K562 (cell line): ENCODE measurements at regions not wholly inside any gene's neighbourhood (a gene's known extent, or its start where the extent isn't known, plus 50 kb on each side); places are given as distances from the start of the nearest gene placed in this dataset.

Source experiments
- ATAC-seq: fragments of 200-7000 bp; cut with Tn5 transposase; 3 replicates; pipeline ENCODE4 v1.9.1; 2020; ENCODE audit warnings: moderate library complexity
- BruUV-seq: library from RNA; stranded (reverse); fragments of 400-500 nt; replicated peaks from 2 replicates; lab custom pipeline; 2021; lab: Mats Ljungman, UMichigan
- CTCF ChIA-PET: fragments of 300-600 bp; formaldehyde crosslinking; extraction: SDS; loops from one replicate; lab custom pipeline; 2021; ENCODE audit warnings: low intra/inter-chr PET ratio; lab: Yijun Ruan, JAX
- POLR2A ChIA-PET: fragments of 300-600, 350-650 bp; sonication (Branson Sonifier 250); formaldehyde crosslinking; extraction: SDS; loops from one replicate; lab custom pipeline; 2021; ENCODE audit warnings: antibody characterized with exemption, inconsistent platforms; lab: Yijun Ruan, JAX
- DNase-seq, 4 experiments: peaks; one replicate each; pipeline versions ENCODE4 v3.0.0 to v3.0.0-alpha.2; 2011 to 2018; ENCODE audit warnings: low spot score in 3 of 4, mixed read lengths in 3 of 4; ENCODE audit errors: extremely low read depth in 1 of 4
- FAIRE-seq: peaks from 2 replicates; lab custom pipeline; 2011; peaks lifted over from hg19 to GRCh38; lab: Jason Lieb, UNC
- H2AFZ ChIP-seq: 2 replicates; pipeline ENCODE4 v1.6.0; 2011; ENCODE audit warnings: low read depth, low read length, control low read depth, inconsistent platforms
- H3K27ac ChIP-seq: fragments of 200-600 bp; 3 replicates; pipeline ENCODE4 v1.8.0; 2011; ENCODE audit warnings: low read depth, mild to moderate bottlenecking, control low read depth, inconsistent platforms, low read length, moderate library complexity, mixed read lengths; ENCODE audit errors: extremely low read depth
- H3K27me3 ChIP-seq, 2 experiments: fragments of 300-600 bp in 1 of 2; 2 replicates in 1 of 2; 3 replicates in 1 of 2; pipeline versions ENCODE4 v1.6.0 to v1.8.0; 2011; ENCODE audit warnings: inconsistent platforms in 2 of 2, low read length in 2 of 2, mild to moderate bottlenecking in 1 of 2, mixed read lengths in 1 of 2, moderate library complexity in 1 of 2; ENCODE audit not compliant: control insufficient read depth in 2 of 2, insufficient read depth in 2 of 2
- H3K36me3 ChIP-seq: fragments of 300-600 bp; 3 replicates; pipeline ENCODE4 v1.8.0; 2011; ENCODE audit warnings: mild to moderate bottlenecking, low read length, inconsistent platforms; ENCODE audit not compliant: control insufficient read depth, insufficient read depth
- H3K4me1 ChIP-seq, 2 experiments: fragments of 200-600 bp in 1 of 2; replicated peaks in 1 of 2; 2 replicates in 1 of 2; 3 replicates in 1 of 2; pipeline versions ENCODE4 v1.5.1 to v1.8.0; 2011; ENCODE audit warnings: inconsistent platforms in 2 of 2, low read length in 2 of 2, mild to moderate bottlenecking in 1 of 2, mixed read lengths in 1 of 2, moderate library complexity in 1 of 2; ENCODE audit not compliant: control insufficient read depth in 2 of 2, insufficient read depth in 2 of 2
- H3K4me2 ChIP-seq: 2 replicates; pipeline ENCODE4 v1.6.1; 2011; ENCODE audit warnings: low read length, control low read depth, inconsistent platforms, mixed read lengths; ENCODE audit not compliant: insufficient read depth
- H3K4me3 ChIP-seq: fragments of 200-600 bp; sonication (generic), shearing (Covaris generic); 2 replicates; pipeline ENCODE4 v1.5.1; 2016; ENCODE audit warnings: control low read depth, inconsistent platforms
- H3K79me2 ChIP-seq: fragments of 200-600 bp; 3 replicates; pipeline ENCODE4 v1.8.0; 2011; ENCODE audit warnings: low read length, inconsistent platforms; ENCODE audit not compliant: control insufficient read depth, insufficient read depth
- H3K9ac ChIP-seq, 2 experiments: 2 replicates each; pipeline versions ENCODE4 v1.6.0 to v1.6.1; 2011; ENCODE audit warnings: low read depth in 2 of 2, low read length in 2 of 2, control low read depth in 1 of 2, inconsistent platforms in 1 of 2, mild to moderate bottlenecking in 1 of 2, mixed read lengths in 1 of 2; ENCODE audit not compliant: insufficient read depth in 1 of 2
- H3K9me1 ChIP-seq: one replicate; pipeline ENCODE4 v1.6.0; 2011; ENCODE audit warnings: inconsistent platforms, mild to moderate bottlenecking, low read length, moderate library complexity; ENCODE audit not compliant: control insufficient read depth, insufficient read depth
- H3K9me3 ChIP-seq: replicated peaks from 2 replicates; pipeline ENCODE4 v1.5.1; 2011; ENCODE audit warnings: low read depth, low read length, inconsistent platforms; ENCODE audit not compliant: control insufficient read depth, insufficient read depth
- H4K20me1 ChIP-seq: replicated peaks from 2 replicates; pipeline ENCODE4 v1.6.1; 2011; ENCODE audit warnings: low read length, inconsistent platforms, mixed read lengths; ENCODE audit not compliant: control insufficient read depth, insufficient read depth
- BRCA1 ChIP-seq, 2 experiments: fragments of 450-650 bp in 1 of 2; sonication (generic) in 1 of 2; formaldehyde crosslinking in 1 of 2; IDR thresholded peaks; 2 replicates each; pipeline versions ENCODE4 v1.5.0 to v1.6.1; 2017 to 2020; ENCODE audit warnings: mild to moderate bottlenecking in 1 of 2, missing genetic modification reagents in 1 of 2
- ESRRA ChIP-seq: fragments of 450-650 bp; IDR thresholded peaks from 2 replicates; pipeline ENCODE4 v1.6.1; 2014; ENCODE audit warnings: low read depth, mild to moderate bottlenecking, moderate library complexity, borderline replicate concordance
- HDAC1 ChIP-seq, 2 experiments: fragments of 450-650 bp; IDR thresholded peaks; 2 replicates each; pipeline ENCODE4 v1.6.1; 2016 to 2017; ENCODE audit warnings: inconsistent platforms in 1 of 2, mild to moderate bottlenecking in 1 of 2, moderate library complexity in 1 of 2
- RFX5 ChIP-seq: IDR thresholded peaks from 2 replicates; pipeline ENCODE4 v1.6.1; 2011; ENCODE audit warnings: low read depth, mild to moderate bottlenecking, improper control_type of control experiment, low read length
- SAP30 ChIP-seq: fragments of 200-600 bp; sonication (generic); IDR thresholded peaks from 2 replicates; pipeline ENCODE4 v1.6.1; 2012; ENCODE audit warnings: borderline replicate concordance, low read depth, mild to moderate bottlenecking, moderate library complexity, low read length, control low read depth, inconsistent platforms; ENCODE audit not compliant: insufficient read depth, poor library complexity, severe bottlenecking
- SMARCE1 ChIP-seq: fragments of 450-650 bp; IDR thresholded peaks from 2 replicates; pipeline ENCODE4 v1.7.1; 2016; ENCODE audit warnings: mild to moderate bottlenecking
- SNRNP70 ChIP-seq: fragments of 200-400 bp; formaldehyde crosslinking; optimal IDR thresholded peaks from 2 replicates; pipeline ENCODE3; 2017; ENCODE audit warnings: low read depth, low read length
- SRSF7 ChIP-seq: fragments of 200-400 bp; formaldehyde crosslinking; optimal IDR thresholded peaks from 2 replicates; pipeline ENCODE3; 2017; ENCODE audit warnings: mild to moderate bottlenecking, low read depth, low read length
- THAP12 ChIP-seq: fragments of 250-450 bp; sonication (Bioruptor Pico); IDR thresholded peaks from 2 replicates; pipeline ENCODE4 v1.9.0; 2021; ENCODE audit warnings: mild to moderate bottlenecking, inconsistent platforms
- XRCC3 ChIP-seq: fragments of 450-650 bp; IDR thresholded peaks from 2 replicates; pipeline ENCODE4 v1.6.1; 2017; ENCODE audit warnings: mild to moderate bottlenecking, moderate library complexity
- ZNF311 ChIP-seq: fragments of 250-450 bp; sonication (Bioruptor Pico); IDR thresholded peaks from 2 replicates; pipeline ENCODE4 v1.4.0; 2020; ENCODE audit warnings: mild to moderate bottlenecking, moderate library complexity
- WGBS: fragments of 100-300 bp; shearing (Covaris generic); methylation state at CpG from one replicate; pipeline ENCODE4 v1.1.6; 2016; ENCODE audit warnings: low coverage, mixed read lengths; ENCODE audit not compliant: insufficient coverage; ENCODE audit errors: missing lambda C conversion rate; 5-methylcytosine and 5-hydroxymethylcytosine counted together
- in situ Hi-C: fragments of 300-500 bp; cut with MboI; formaldehyde crosslinking; loops from 4 replicates; pipeline ENCODE4 v1.15.0; 2018; ENCODE audit warnings: inconsistent platforms, mixed read lengths
- intact Hi-C: fragments of 100-400 bp; cut with micrococcal nuclease; formaldehyde crosslinking; loops from 2 replicates; pipeline ENCODE4 v1.14.2; 2022

- DNase-seq (no peak), ATAC-seq (no peak), FAIRE-seq (no peak)
- ChIA-PET POLR2A (no interaction called here), CTCF (no interaction called here)
- H3K4me1 ChIP-seq, result peaks cover 0 to 4% of the 10 kb centered on the region in 2 experiments; a peak in 1 of 5 replicates
- BruUV-seq, result no TSS peak
- no peaks in the 10 kb centered on the region for H3K9me3 ChIP-seq
- intact Hi-C loops, result no loop called here
- in situ Hi-C loops, result no loop called here
- no peak overlapping the region for H3K4me2 ChIP-seq
- no peaks in the 10 kb centered on the region for H3K79me2 ChIP-seq
- no peaks in the 10 kb centered on the region for H3K9me1 ChIP-seq
- no peak for TF ChIP-seq RFX5
- no peak for TF ChIP-seq ZNF311
- no peak for TF ChIP-seq XRCC3
- no peak overlapping the region for H3K4me3 ChIP-seq
- no peak overlapping the region for H3K27ac ChIP-seq
- peaks cover 0 to 40% of the 10 kb centered on the region in 2 experiments; a peak in 3 of 5 replicates for H3K27me3 ChIP-seq
- H3K9ac ChIP-seq, result no peak overlapping the region
- H3K36me3 ChIP-seq, result no peaks in the 10 kb centered on the region
- 0 out of 2 replicates have a peak, but pooled peaks cover 2% of the 10 kb centered on the region for H4K20me1 ChIP-seq
- WGBS, result 2% methylated on average over 53 of the region's 57 CpGs
- no peak overlapping the region for H2AFZ ChIP-seq
These were observed 53.9 kb upstream of the TTC34 start for GRCh38 chr1:2855206-2856065.

- WGBS, result under 1% methylated on average over 13 of the region's 13 CpGs
- no peaks in the 10 kb centered on the region for H3K9me1 ChIP-seq
- no TSS peak for BruUV-seq
- no peak overlapping the region for H2AFZ ChIP-seq
- intact Hi-C loops (no loop called here), in situ Hi-C loops (no loop called here)
- no peak overlapping the region for H3K4me3 ChIP-seq
- no peaks in the 10 kb centered on the region for H3K79me2 ChIP-seq
- H3K9ac ChIP-seq, result no peak overlapping the region
- H3K9me3 ChIP-seq, result no peaks in the 10 kb centered on the region
- FAIRE-seq (no peak), DNase-seq (no peak), ATAC-seq (no peak)
- CTCF ChIA-PET, result no interaction called here
- no peaks in the 10 kb centered on the region for H4K20me1 ChIP-seq
- H3K36me3 ChIP-seq, result no peaks in the 10 kb centered on the region
- H3K27me3 ChIP-seq, result peaks cover 0 to 36% of the 10 kb centered on the region in 2 experiments; a peak in 3 of 5 replicates
- no peak overlapping the region for H3K27ac ChIP-seq
- POLR2A ChIA-PET, result no interaction called here
- H3K4me2 ChIP-seq, result no peak overlapping the region
- peaks cover 0 to 4% of the 10 kb centered on the region in 2 experiments; a peak in 1 of 5 replicates for H3K4me1 ChIP-seq
- TF ChIP-seq BRCA1 (IDR thresholded peaks at IDR 0.05), result no peak
- no peak for TF ChIP-seq BRCA1 (CRISPR knock-in tag; IDR thresholded peaks at IDR 0.05)
- TF ChIP-seq SMARCE1, result no peak
- TF ChIP-seq ESRRA, result no peak
- TF ChIP-seq THAP12 (CRISPR knock-in tag), result no peak
- TF ChIP-seq SNRNP70, result no peak
- TF ChIP-seq SAP30, result no peak
- no peak for TF ChIP-seq SRSF7
- TF ChIP-seq HDAC1 (IDR thresholded peaks at IDR 0.05), result no peak
These were observed 54.5 kb upstream of the TTC34 start for GRCh38 chr1:2856066-2856390.
